ENCODE measurements at regions not wholly inside any gene's neighbourhood (a gene's known extent, or its start where the extent isn't known, plus 50 kb on each side); places are given as distances from the start of the nearest gene placed in this dataset.

DNA sequence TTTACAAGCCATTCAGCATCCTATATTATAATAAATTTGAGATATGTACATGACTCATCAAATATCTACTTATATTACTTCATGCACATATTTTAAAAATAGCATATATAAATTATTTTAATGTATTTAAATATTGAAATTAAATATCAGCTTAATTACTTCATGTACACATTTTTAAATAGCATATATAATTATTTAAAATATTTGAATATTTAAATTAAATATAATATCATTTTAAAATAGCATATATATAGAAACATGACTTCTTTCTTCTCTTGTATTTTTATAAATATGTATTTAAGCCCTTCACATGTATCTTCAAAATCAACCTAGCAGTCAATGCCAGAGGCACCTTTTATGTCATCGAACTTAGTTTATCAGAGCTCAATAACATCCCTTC, 298.8 kb upstream of the DSEL start:
- TF ChIP-seq YY1 (IDR thresholded peaks at IDR 0.05; ENCODE audit: low read depth) (no peak), RAD21 (IDR thresholded peaks at IDR 0.05; ENCODE audit: low read depth) (no peak), CEBPB (IDR thresholded peaks at IDR 0.05) (no peak), CREB1 (IDR thresholded peaks at IDR 0.05; ENCODE audit: low read depth) (no peak), EGR1 (IDR thresholded peaks at IDR 0.05) (no peak), TEAD4 (IDR thresholded peaks at IDR 0.05) (no peak), TAF1 (IDR thresholded peaks at IDR 0.05; ENCODE audit: low read depth) (no peak), NFIC (IDR thresholded peaks at IDR 0.05) (no peak), FOXM1 (IDR thresholded peaks at IDR 0.05; ENCODE audit: borderline replicate concordance, low read depth) (no peak)
- TF ChIP-seq, protein P1, sequence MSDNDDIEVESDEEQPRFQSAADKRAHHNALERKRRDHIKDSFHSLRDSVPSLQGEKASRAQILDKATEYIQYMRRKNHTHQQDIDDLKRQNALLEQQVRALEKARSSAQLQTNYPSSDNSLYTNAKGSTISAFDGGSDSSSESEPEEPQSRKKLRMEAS (IDR thresholded peaks at IDR 0.05): no peak
- TF ChIP-seq, protein P2, sequence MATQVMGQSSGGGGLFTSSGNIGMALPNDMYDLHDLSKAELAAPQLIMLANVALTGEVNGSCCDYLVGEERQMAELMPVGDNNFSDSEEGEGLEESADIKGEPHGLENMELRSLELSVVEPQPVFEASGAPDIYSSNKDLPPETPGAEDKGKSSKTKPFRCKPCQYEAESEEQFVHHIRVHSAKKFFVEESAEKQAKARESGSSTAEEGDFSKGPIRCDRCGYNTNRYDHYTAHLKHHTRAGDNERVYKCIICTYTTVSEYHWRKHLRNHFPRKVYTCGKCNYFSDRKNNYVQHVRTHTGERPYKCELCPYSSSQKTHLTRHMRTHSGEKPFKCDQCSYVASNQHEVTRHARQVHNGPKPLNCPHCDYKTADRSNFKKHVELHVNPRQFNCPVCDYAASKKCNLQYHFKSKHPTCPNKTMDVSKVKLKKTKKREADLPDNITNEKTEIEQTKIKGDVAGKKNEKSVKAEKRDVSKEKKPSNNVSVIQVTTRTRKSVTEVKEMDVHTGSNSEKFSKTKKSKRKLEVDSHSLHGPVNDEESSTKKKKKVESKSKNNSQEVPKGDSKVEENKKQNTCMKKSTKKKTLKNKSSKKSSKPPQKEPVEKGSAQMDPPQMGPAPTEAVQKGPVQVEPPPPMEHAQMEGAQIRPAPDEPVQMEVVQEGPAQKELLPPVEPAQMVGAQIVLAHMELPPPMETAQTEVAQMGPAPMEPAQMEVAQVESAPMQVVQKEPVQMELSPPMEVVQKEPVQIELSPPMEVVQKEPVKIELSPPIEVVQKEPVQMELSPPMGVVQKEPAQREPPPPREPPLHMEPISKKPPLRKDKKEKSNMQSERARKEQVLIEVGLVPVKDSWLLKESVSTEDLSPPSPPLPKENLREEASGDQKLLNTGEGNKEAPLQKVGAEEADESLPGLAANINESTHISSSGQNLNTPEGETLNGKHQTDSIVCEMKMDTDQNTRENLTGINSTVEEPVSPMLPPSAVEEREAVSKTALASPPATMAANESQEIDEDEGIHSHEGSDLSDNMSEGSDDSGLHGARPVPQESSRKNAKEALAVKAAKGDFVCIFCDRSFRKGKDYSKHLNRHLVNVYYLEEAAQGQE (IDR thresholded peaks at IDR 0.05; ENCODE audit: low read depth): no peak

Data from Ishikawa (cell line).